Immature natural killer cell (primary cell): ENCODE measurements at regions not wholly inside any gene's neighbourhood (a gene's known extent, or its start where the extent isn't known, plus 50 kb on each side); places are given as distances from the start of the nearest gene placed in this dataset.
"Not testable (repeated sequence)": the region's sequence is repeated elsewhere in the genome, so short reads cannot be mapped to it uniquely, and the experiment has no call there.

Experiments used
- DNase-seq, 3 donors: peaks; one replicate each; pipeline ENCODE4 v3.0.0; 2022; ENCODE audit warnings: mixed read lengths in 1 of 3
- H3K27ac Mint-ChIP-seq, 6 donors: one replicate each; pipeline ENCODE4 v1.8.0; 2020; ENCODE audit warnings: mixed read lengths in 6 of 6, mild to moderate bottlenecking in 5 of 6, inconsistent platforms in 4 of 6, moderate library complexity in 3 of 6
- H3K27me3 Mint-ChIP-seq, 3 donors: one replicate each; pipeline ENCODE4 v1.8.0; 2020 to 2021; ENCODE audit warnings: low read depth in 3 of 3, mild to moderate bottlenecking in 3 of 3, mixed read lengths in 3 of 3, moderate library complexity in 3 of 3, inconsistent platforms in 1 of 3
- H3K36me3 Mint-ChIP-seq, 3 donors: one replicate each; pipeline ENCODE4 v1.8.0; 2020; ENCODE audit warnings: mixed read lengths in 3 of 3, inconsistent platforms in 2 of 3, mild to moderate bottlenecking in 2 of 3
- H3K4me1 Mint-ChIP-seq, 2 donors: one replicate each; pipeline ENCODE4 v1.8.0; 2020; ENCODE audit warnings: inconsistent platforms in 2 of 2, mild to moderate bottlenecking in 2 of 2, mixed read lengths in 2 of 2, moderate library complexity in 1 of 2
- H3K4me3 Mint-ChIP-seq, 5 donors: one replicate each; pipeline ENCODE4 v1.8.0; 2020; ENCODE audit warnings: mild to moderate bottlenecking in 5 of 5, mixed read lengths in 5 of 5, inconsistent platforms in 3 of 5, moderate library complexity in 3 of 5
- H3K9me3 Mint-ChIP-seq, 6 donors: one replicate each; pipeline ENCODE4 v1.8.0; 2020; ENCODE audit warnings: mild to moderate bottlenecking in 6 of 6, mixed read lengths in 6 of 6, inconsistent platforms in 4 of 6, moderate library complexity in 3 of 6

- H3K9me3 Mint-ChIP-seq, DNase-seq, H3K4me1 Mint-ChIP-seq, H3K27ac Mint-ChIP-seq, H3K4me3 Mint-ChIP-seq, H3K27me3 Mint-ChIP-seq, H3K36me3 Mint-ChIP-seq: not testable (repeated sequence)
Observed at GRCh38 chr10:87300163-87300562, 57.4 kb upstream of the NUTM2D start.

- H3K27me3 Mint-ChIP-seq, H3K27ac Mint-ChIP-seq, H3K4me3 Mint-ChIP-seq, H3K36me3 Mint-ChIP-seq, H3K9me3 Mint-ChIP-seq, H3K4me1 Mint-ChIP-seq: not testable (repeated sequence)
- peak; percentile 11 to 36 (median 28) for DNase-seq
Observed at GRCh38 chr10:87301466-87302115, 56.0 kb upstream of the NUTM2D start.

- H3K9me3 Mint-ChIP-seq, DNase-seq, H3K27me3 Mint-ChIP-seq, H3K27ac Mint-ChIP-seq, H3K4me1 Mint-ChIP-seq, H3K4me3 Mint-ChIP-seq, H3K36me3 Mint-ChIP-seq: not testable (repeated sequence)
Observed at GRCh38 chr10:87302132-87302531, 55.4 kb upstream of the NUTM2D start.

GRCh38 chr10:87303707-87304106, 53.8 kb upstream of the NUTM2D start:
- H3K36me3 Mint-ChIP-seq, H3K4me1 Mint-ChIP-seq, H3K9me3 Mint-ChIP-seq, H3K27me3 Mint-ChIP-seq, H3K27ac Mint-ChIP-seq, DNase-seq, H3K4me3 Mint-ChIP-seq: not testable (repeated sequence)

GRCh38 chr10:87306681-87307080, 50.9 kb upstream of the NUTM2D start:
- DNase-seq, H3K4me3 Mint-ChIP-seq, H3K9me3 Mint-ChIP-seq, H3K27ac Mint-ChIP-seq, H3K4me1 Mint-ChIP-seq, H3K27me3 Mint-ChIP-seq, H3K36me3 Mint-ChIP-seq: not testable (repeated sequence)
